AG08396 (cell line): ENCODE measurements at regions not wholly inside any gene's neighbourhood (a gene's known extent, or its start where the extent isn't known, plus 50 kb on each side); places are given as distances from the start of the nearest gene placed in this dataset.
"Not testable (repeated sequence)": the region's sequence is repeated elsewhere in the genome, so short reads cannot be mapped to it uniquely, and the experiment has no call there.

ENCODE experiments used
- DNase-seq: peaks from one replicate; pipeline ENCODE4 v3.0.0; 2012; ENCODE audit warnings: low spot score, mixed read lengths

- DNase-seq: no peak
Observed at GRCh38 chr5:145574889-145575573, 260.1 kb downstream of the PRELID2 start.

GRCh38 chr5:145568581-145568980 lies 266.6 kb downstream of the PRELID2 start:
- DNase-seq: peak; percentile 11

- DNase-seq: no peak
Observed at GRCh38 chr5:145562931-145563330, 272.2 kb downstream of the PRELID2 start.

- no peak for DNase-seq
Observed at GRCh38 chr5:145558288-145558687, 276.9 kb downstream of the PRELID2 start.

- DNase-seq: no peak
Observed at GRCh38 chr5:145557345-145557744, 277.8 kb downstream of the PRELID2 start.

GRCh38 chr5:145554399-145554798 lies 280.7 kb downstream of the PRELID2 start:
- DNase-seq: peak; percentile 21

- no peak for DNase-seq
Observed at GRCh38 chr5:145553177-145553576, 282.0 kb downstream of the PRELID2 start.

GRCh38 chr5:145551714-145552113 lies 283.4 kb downstream of the PRELID2 start:
- no peak for DNase-seq

GRCh38 chr5:145548097-145548496 lies 287.0 kb downstream of the PRELID2 start:
- no peak for DNase-seq

- no peak for DNase-seq
Observed at GRCh38 chr5:145544401-145544800, 290.7 kb downstream of the PRELID2 start.

- DNase-seq: no peak
Observed at GRCh38 chr5:145543968-145544367, 291.2 kb downstream of the PRELID2 start.

- DNase-seq: no peak
Observed at GRCh38 chr5:145540375-145540774, 294.8 kb downstream of the PRELID2 start.

- no peak for DNase-seq
Observed at GRCh38 chr5:145539201-145539600, 295.9 kb downstream of the PRELID2 start.

GRCh38 chr5:145536133-145536532 lies 299.0 kb downstream of the PRELID2 start:
- DNase-seq: peak; percentile 16

- DNase-seq: peak; percentile 31
Observed at GRCh38 chr5:145531038-145531734, 304.0 kb downstream of the PRELID2 start.

GRCh38 chr5:145521523-145521922 lies 313.6 kb downstream of the PRELID2 start:
- no peak for DNase-seq

- no peak for DNase-seq
Observed at GRCh38 chr5:145521066-145521465, 314.1 kb downstream of the PRELID2 start.

GRCh38 chr5:145520335-145520734 lies 314.8 kb downstream of the PRELID2 start:
- no peak for DNase-seq

GRCh38 chr5:145517588-145517987 lies 317.6 kb downstream of the PRELID2 start:
- DNase-seq: not testable (repeated sequence)

GRCh38 chr5:145511351-145511750 lies 323.8 kb downstream of the PRELID2 start:
- DNase-seq: no peak

GRCh38 chr5:145510769-145511168 lies 324.4 kb downstream of the PRELID2 start:
- DNase-seq: no peak

- DNase-seq: peak; percentile 15
Observed at GRCh38 chr5:145510324-145510723, 324.8 kb downstream of the PRELID2 start.

GRCh38 chr5:145509336-145510136 lies 325.6 kb downstream of the PRELID2 start:
- peak; percentile 10 for DNase-seq
